ENCODE measurements at regions not wholly inside any gene's neighbourhood (a gene's known extent, or its start where the extent isn't known, plus 50 kb on each side); places are given as distances from the start of the nearest gene placed in this dataset.

- DNase-seq (ENCODE audit: low read depth, low spot score), result no peak
- H3K9me3 ChIP-seq (ENCODE audit: control insufficient read depth, insufficient read depth, low read length), result no peaks in the 10 kb centered on the region
- TF ChIP-seq CTCF (IDR thresholded peaks at IDR 0.05; ENCODE audit: low read depth, low read length), result peak; percentile 53
- ChIA-PET CTCF (interaction anchor here (0.6 to 3.3 kb wide), 4 partner anchors 9 to 837 kb away, joined by 3 to 10 read pairs (median 4); no protein-coding TSS in a partner anchor), POLR2A (no interaction called here)
- H3K27me3 ChIP-seq (ENCODE audit: control insufficient read depth, insufficient read depth, low read length), result no peaks in the 10 kb centered on the region
- no peak overlapping the region for H3K4me3 ChIP-seq (ENCODE audit: low read depth, low read length)
- no peak overlapping the region for H3K27ac ChIP-seq (ENCODE audit: low read depth, low read length)
Measured at GRCh38 chr5:109479260-109479860, 69.6 kb upstream of the PJA2 start.

DNA sequence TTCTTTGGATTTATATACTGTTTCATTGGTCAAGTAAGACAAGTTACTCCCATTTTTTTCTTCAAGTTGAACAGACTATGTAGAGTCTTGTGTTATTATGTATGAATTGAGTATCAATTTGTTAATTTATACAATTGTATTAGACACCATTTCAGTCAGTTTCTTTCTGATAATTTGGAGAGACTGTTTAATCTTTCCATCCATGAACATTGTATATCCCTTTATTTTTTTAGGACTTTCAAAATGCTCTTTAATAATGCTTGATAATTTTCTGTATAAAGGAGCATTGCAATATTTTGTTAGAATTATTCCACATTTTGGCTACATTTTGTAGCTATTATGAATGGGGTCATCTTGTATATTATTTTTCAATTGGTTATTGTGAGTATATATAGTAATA, 69.1 kb upstream of the PJA2 start:
- no peaks in the 10 kb centered on the region for H3K27me3 ChIP-seq (ENCODE audit: control insufficient read depth, insufficient read depth, low read length)
- CTCF ChIA-PET, result interaction anchor here (0.6 to 3.3 kb wide), 4 partner anchors 9 to 837 kb away, joined by 3 to 10 read pairs (median 4); no protein-coding TSS in a partner anchor
- DNase-seq (ENCODE audit: low read depth, low spot score), result no peak
- no peak for TF ChIP-seq CTCF (IDR thresholded peaks at IDR 0.05; ENCODE audit: low read depth, low read length)
- H3K9me3 ChIP-seq (ENCODE audit: control insufficient read depth, insufficient read depth, low read length), result no peaks in the 10 kb centered on the region
- H3K27ac ChIP-seq (ENCODE audit: low read depth, low read length), result no peak overlapping the region
- POLR2A ChIA-PET, result no interaction called here
- H3K4me3 ChIP-seq (ENCODE audit: low read depth, low read length), result no peak overlapping the region

DNA sequence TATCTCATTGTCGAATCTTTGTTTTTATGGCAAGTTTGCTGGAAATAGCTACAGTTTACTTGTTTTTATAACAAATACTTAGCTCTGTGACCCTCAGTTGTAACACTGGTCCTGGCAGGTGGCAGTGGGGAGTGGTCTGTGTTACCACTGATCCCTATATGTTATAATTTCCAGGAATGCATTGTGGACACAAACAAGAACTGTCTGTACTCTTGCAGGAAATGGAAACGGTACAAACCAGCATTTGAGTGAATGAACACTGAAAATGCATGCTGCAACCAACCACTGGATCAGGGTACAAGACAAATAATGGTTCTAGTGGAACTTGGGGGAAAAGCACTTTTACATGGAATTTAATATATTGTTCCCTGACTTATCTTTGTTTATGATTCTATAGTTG, 66.5 kb upstream of the PJA2 start:
- no peak for DNase-seq (ENCODE audit: low read depth, low spot score)
- Histone ChIP-seq H3K27me3 (ENCODE audit: control insufficient read depth, insufficient read depth, low read length) (peaks cover 2% of the 10 kb centered on the region), H3K4me3 (ENCODE audit: low read depth, low read length) (no peak overlapping the region), H3K9me3 (ENCODE audit: control insufficient read depth, insufficient read depth, low read length) (no peaks in the 10 kb centered on the region), H3K27ac (ENCODE audit: low read depth, low read length) (no peak overlapping the region)
- ChIA-PET POLR2A (interaction anchor here (0.7 kb wide), 1 partner anchor 820 kb away, joined by 5 read pairs; no protein-coding TSS in a partner anchor), CTCF (interaction anchor here (0.6 to 1.5 kb wide), 2 partner anchors 244 to 834 kb away, joined by 3 to 9 read pairs; no protein-coding TSS in a partner anchor)
- no peak for TF ChIP-seq CTCF (IDR thresholded peaks at IDR 0.05; ENCODE audit: low read depth, low read length)

DNA sequence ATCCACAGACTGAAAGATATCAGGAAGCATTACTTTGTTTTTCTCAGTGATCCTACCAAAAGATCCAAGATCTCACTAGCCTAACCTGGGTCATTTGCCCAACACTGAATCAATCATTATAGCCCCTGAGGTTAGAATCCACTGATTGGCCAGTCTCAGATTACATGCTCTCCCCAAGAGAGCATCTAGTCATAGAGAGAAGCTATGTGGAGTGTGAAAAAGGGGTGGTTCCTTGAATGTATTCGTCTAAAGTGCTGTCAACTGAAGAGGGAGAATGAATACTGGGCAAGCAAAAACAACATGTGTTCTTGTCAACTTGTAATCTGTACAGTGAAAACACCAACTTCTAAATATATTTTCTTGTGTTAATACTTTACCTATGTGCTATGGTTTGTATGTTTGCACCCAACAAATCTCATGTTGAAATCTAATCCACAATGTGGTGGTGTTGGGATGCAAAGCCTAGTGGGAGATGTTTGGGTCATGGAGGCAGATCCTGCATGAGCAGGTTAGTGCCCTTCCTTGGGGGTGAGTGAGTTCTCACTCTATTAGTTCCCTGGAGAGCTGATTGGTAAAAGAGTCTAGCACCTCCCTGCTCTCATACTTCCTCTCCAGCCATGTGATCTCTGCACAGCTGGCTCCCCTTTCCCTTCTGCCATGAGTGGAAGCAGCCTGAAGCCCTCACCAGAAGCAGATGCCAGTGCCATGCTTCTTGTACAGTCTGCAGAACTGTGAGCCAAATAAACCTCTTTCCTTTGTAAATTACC, 60.3 kb upstream of the PJA2 start:
- Histone ChIP-seq H3K27me3 (ENCODE audit: control insufficient read depth, insufficient read depth, low read length) (peaks cover 2% of the 10 kb centered on the region), H3K4me3 (ENCODE audit: low read depth, low read length) (no peak overlapping the region), H3K27ac (ENCODE audit: low read depth, low read length) (no peak overlapping the region), H3K9me3 (ENCODE audit: control insufficient read depth, insufficient read depth, low read length) (no peaks in the 10 kb centered on the region)
- TF ChIP-seq CTCF (IDR thresholded peaks at IDR 0.05; ENCODE audit: low read depth, low read length), result no peak
- ChIA-PET CTCF (interaction anchor here (0.9 to 1.4 kb wide), 3 partner anchors 9 to 788 kb away, joined by 3 to 6 read pairs (median 4); no protein-coding TSS in a partner anchor), POLR2A (no interaction called here)
- DNase-seq (ENCODE audit: low read depth, low spot score), result no peak
